Suppressor macrophage (primary cell): ENCODE measurements at regions not wholly inside any gene's neighbourhood (a gene's known extent, or its start where the extent isn't known, plus 50 kb on each side); places are given as distances from the start of the nearest gene placed in this dataset.
"Not testable (repeated sequence)": the region's sequence is repeated elsewhere in the genome, so short reads cannot be mapped to it uniquely, and the experiment has no call there.

Source experiments
- DNase-seq, 4 experiments: peaks; one replicate each; pipeline ENCODE4 v3.0.0-alpha.2; 2020 to 2022

GRCh38 chr14:105601360-105602242, 75.2 kb downstream of the TMEM121 start:
- no peak for DNase-seq

GRCh38 chr14:105602243-105602750, 75.9 kb downstream of the TMEM121 start:
- DNase-seq, result no peak

GRCh38 chr14:105602799-105603793, 76.7 kb downstream of the TMEM121 start:
- DNase-seq, result no peak

GRCh38 chr14:105604531-105605463, 78.4 kb downstream of the TMEM121 start:
- peak in 1 of 4 experiments; percentile 21 for DNase-seq

- no peak for DNase-seq
Measured at GRCh38 chr14:105605464-105606304, 79.3 kb downstream of the TMEM121 start.

GRCh38 chr14:105606305-105606975, 80.1 kb downstream of the TMEM121 start:
- not testable (repeated sequence) for DNase-seq

- not testable (repeated sequence) for DNase-seq
Measured at GRCh38 chr14:105607025-105607424, 80.6 kb downstream of the TMEM121 start.

DNA sequence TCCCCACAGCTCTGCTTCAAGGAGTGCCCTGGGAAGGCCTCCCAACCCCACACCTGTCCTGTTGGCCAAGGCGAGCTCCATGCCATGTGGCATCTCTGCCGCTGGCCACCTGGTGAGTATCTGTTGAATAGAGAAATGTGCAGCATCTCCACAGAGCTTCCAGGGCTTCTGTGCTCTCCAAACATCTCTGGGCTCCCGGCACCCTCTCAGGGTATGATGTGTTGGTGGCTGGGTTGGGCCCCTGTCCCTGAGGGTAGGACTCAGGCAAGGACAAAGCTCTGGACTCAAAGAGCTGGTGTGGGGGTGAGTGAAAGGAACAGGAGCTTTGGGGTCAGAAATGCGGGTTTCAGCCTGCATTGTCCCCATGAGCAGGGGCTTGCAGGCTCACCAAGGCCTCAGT, 88.6 kb downstream of the TMEM121 start:
- DNase-seq, result not testable (repeated sequence)

GRCh38 chr14:105615986-105616801, 89.8 kb downstream of the TMEM121 start:
- DNase-seq, result not testable (repeated sequence)

DNA sequence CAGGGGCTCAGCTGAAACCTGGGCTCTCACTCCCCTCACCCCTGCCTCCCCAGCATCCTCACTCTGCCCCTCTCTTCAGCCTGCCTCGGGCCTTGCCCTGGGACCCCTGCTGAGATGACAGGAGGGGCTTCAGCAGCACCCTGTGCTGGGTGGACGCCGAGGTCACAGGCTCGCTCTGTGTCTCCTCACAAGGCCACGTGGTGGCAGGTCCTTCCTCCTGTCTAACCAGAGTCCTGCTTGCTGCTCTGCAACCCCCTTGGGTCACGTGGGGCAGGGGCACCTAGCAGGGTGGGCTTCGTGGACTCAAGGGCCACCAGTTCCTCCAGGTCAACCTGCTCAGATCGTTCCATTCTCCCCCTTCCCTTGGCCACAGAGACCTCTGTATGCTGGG, 90.4 kb downstream of the TMEM121 start:
- DNase-seq, result no peak

GRCh38 chr14:105617201-105617777, 90.9 kb downstream of the TMEM121 start:
- DNase-seq, result no peak

DNA sequence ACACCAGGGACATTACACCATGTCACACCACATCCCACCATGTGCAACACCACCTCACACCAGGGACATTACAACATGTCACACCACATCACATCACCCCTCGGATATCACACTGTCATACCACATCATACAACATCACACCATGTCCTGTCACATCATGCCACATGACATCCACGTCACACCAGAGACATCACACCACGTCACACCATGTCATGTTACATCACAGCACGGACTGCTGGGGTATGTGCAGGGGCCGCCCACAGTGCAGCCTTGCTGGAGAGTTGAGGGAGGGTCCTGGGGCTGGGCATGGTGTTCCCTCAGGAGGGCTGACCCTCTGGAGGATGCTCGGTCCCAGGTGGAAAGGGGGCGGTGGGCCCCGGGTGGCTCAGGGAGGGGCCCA, 91.4 kb downstream of the TMEM121 start:
- DNase-seq, result not testable (repeated sequence)

- not testable (repeated sequence) for DNase-seq
Measured at GRCh38 chr14:105619324-105619723, 92.9 kb downstream of the TMEM121 start.

- DNase-seq, result not testable (repeated sequence)
Measured at GRCh38 chr14:105620178-105620864, 93.9 kb downstream of the TMEM121 start.

DNA sequence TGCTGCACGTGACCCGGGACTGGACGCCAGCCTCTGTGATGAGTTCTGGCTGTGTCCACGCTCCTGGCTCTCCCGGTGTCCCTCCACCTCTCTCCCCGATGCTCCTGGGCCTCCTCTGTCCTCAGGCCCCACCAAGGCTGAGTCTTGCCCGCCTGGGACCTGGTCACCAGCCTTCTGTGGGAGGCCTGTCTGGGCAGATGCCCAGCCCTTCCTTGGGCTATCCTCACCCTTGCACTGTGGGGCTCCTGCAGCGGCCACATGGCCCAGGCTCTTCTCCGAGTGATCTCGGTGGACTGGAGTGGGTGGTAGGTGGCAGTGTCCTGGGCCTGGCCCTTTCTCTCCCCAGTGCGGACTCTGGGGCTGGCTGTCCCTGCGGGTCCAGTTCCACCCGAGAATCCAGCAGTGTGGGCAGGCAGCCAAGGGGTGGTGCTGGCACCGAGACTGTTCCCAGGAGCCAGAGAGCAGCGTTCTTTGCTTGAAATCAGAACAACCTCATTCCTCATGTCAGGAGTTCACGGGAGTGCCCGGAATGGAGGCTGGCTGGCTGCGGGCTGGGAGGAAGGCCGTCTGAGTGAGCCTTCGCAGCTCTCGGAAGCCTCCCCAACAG, 94.6 kb downstream of the TMEM121 start:
- not testable (repeated sequence) for DNase-seq

DNA sequence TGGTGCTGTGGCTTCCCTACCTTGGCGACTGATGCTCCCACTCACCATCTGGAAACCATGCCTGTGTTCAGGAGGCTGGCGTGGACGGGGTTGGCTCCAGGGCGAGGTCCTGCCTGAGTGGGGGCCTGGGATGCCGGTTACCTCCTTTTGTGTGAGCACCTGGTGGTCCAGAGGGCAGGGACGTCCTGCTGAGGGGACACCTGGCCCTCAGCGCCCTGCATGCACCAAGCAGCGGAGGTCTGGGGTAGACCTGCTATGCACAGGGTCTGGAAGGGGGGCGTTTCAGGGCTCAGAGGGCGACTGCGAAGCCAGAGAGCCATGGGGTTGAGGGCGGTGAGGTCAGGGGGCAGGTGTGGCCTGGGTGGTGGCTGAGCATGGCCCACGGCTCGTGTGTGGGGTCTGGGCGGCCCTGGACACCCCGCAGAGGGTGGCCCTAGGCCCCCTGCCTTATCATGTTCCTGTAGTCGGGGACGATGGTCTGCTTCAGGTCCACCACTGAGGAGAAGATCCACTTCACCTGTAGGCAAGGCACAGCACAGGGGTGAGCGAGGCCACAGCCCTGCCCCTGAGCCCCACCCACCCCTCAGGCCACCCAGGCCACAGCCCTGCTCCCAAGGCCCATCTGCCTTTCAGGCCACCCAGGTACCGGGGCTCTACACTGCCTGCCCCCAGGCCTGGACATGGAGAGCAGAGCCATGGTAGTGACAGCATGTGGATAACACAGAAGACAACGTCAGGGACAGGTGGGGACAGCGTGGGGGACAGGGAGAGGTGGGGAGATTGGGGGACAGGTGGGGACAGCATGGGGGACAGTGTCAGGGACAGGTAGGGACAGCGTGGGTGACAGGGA, 95.3 kb downstream of the TMEM121 start:
- DNase-seq, result not testable (repeated sequence)
